ENCODE measurements at regions not wholly inside any gene's neighbourhood (a gene's known extent, or its start where the extent isn't known, plus 50 kb on each side); places are given as distances from the start of the nearest gene placed in this dataset.

DNA sequence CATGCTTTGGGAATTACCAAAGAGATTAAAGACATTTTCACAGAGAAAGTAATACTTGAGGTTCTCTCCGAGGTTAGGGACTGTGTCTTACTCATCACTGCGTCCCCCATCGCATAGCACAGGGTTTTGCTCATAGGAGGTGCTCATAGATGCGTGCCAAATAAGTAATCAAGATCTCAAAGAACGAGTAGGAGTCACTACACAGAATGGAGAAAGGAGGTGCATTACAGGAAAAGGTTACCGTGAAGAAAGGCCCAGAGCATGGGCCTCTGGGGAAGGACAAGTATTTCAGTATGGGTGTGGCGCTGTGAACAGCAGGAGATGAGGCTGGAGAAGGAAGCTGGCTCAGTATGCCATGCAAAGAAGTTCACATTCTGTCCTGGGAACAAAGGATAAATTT, 182.4 kb downstream of the ACTL7B start:
- TF ChIP-seq, protein P1, sequence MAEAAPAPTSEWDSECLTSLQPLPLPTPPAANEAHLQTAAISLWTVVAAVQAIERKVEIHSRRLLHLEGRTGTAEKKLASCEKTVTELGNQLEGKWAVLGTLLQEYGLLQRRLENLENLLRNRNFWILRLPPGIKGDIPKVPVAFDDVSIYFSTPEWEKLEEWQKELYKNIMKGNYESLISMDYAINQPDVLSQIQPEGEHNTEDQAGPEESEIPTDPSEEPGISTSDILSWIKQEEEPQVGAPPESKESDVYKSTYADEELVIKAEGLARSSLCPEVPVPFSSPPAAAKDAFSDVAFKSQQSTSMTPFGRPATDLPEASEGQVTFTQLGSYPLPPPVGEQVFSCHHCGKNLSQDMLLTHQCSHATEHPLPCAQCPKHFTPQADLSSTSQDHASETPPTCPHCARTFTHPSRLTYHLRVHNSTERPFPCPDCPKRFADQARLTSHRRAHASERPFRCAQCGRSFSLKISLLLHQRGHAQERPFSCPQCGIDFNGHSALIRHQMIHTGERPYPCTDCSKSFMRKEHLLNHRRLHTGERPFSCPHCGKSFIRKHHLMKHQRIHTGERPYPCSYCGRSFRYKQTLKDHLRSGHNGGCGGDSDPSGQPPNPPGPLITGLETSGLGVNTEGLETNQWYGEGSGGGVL (tag by site-specific recombination; IDR thresholded peaks at IDR 0.05) = no peak
- no peak for TF ChIP-seq CTCF (tag by site-specific recombination; IDR thresholded peaks at IDR 0.05)
- TF ChIP-seq, protein P2, sequence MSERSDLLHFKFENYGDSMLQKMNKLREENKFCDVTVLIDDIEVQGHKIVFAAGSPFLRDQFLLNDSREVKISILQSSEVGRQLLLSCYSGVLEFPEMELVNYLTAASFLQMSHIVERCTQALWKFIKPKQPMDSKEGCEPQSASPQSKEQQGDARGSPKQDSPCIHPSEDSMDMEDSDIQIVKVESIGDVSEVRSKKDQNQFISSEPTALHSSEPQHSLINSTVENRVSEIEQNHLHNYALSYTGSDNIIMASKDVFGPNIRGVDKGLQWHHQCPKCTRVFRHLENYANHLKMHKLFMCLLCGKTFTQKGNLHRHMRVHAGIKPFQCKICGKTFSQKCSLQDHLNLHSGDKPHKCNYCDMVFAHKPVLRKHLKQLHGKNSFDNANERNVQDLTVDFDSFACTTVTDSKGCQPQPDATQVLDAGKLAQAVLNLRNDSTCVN (tag by site-specific recombination; optimal IDR thresholded peaks at IDR 0.05) = no peak
- TF ChIP-seq ZNF24 (tag by site-specific recombination; IDR thresholded peaks at IDR 0.05) = no peak
- no peak for TF ChIP-seq ZNF133 (tag by site-specific recombination; IDR thresholded peaks at IDR 0.05)
- no peak for TF ChIP-seq ZNF776 (tag by site-specific recombination; IDR thresholded peaks at IDR 0.05; ENCODE audit: borderline replicate concordance)
- no peak for TF ChIP-seq SCRT1 (tag by site-specific recombination; IDR thresholded peaks at IDR 0.05; ENCODE audit: borderline replicate concordance)
- TF ChIP-seq, protein P3, sequence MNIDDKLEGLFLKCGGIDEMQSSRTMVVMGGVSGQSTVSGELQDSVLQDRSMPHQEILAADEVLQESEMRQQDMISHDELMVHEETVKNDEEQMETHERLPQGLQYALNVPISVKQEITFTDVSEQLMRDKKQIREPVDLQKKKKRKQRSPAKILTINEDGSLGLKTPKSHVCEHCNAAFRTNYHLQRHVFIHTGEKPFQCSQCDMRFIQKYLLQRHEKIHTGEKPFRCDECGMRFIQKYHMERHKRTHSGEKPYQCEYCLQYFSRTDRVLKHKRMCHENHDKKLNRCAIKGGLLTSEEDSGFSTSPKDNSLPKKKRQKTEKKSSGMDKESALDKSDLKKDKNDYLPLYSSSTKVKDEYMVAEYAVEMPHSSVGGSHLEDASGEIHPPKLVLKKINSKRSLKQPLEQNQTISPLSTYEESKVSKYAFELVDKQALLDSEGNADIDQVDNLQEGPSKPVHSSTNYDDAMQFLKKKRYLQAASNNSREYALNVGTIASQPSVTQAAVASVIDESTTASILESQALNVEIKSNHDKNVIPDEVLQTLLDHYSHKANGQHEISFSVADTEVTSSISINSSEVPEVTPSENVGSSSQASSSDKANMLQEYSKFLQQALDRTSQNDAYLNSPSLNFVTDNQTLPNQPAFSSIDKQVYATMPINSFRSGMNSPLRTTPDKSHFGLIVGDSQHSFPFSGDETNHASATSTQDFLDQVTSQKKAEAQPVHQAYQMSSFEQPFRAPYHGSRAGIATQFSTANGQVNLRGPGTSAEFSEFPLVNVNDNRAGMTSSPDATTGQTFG (tag by site-specific recombination; IDR thresholded peaks at IDR 0.05; ENCODE audit: borderline replicate concordance) = no peak
- TF ChIP-seq, protein P4, sequence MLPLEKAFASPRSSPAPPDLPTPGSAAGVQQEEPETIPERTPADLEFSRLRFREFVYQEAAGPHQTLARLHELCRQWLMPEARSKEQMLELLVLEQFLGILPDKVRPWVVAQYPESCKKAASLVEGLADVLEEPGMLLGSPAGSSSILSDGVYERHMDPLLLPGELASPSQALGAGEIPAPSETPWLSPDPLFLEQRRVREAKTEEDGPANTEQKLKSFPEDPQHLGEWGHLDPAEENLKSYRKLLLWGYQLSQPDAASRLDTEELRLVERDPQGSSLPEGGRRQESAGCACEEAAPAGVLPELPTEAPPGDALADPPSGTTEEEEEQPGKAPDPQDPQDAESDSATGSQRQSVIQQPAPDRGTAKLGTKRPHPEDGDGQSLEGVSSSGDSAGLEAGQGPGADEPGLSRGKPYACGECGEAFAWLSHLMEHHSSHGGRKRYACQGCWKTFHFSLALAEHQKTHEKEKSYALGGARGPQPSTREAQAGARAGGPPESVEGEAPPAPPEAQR (tag by site-specific recombination; IDR thresholded peaks at IDR 0.05) = no peak
- TF ChIP-seq, protein P5, sequence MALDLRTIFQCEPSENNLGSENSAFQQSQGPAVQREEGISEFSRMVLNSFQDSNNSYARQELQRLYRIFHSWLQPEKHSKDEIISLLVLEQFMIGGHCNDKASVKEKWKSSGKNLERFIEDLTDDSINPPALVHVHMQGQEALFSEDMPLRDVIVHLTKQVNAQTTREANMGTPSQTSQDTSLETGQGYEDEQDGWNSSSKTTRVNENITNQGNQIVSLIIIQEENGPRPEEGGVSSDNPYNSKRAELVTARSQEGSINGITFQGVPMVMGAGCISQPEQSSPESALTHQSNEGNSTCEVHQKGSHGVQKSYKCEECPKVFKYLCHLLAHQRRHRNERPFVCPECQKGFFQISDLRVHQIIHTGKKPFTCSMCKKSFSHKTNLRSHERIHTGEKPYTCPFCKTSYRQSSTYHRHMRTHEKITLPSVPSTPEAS (tag by site-specific recombination; IDR thresholded peaks at IDR 0.05) = no peak
- no peak for TF ChIP-seq ZNF510 (tag by site-specific recombination; IDR thresholded peaks at IDR 0.05; ENCODE audit: insufficient replicate concordance)
